NB4 (cell line): ENCODE measurements at regions not wholly inside any gene's neighbourhood (a gene's known extent, or its start where the extent isn't known, plus 50 kb on each side); places are given as distances from the start of the nearest gene placed in this dataset.

ENCODE experiments used
- MYC ChIP-seq: IDR thresholded peaks from 2 replicates; pipeline ENCODE4 v1.6.1; 2011; ENCODE audit warnings: low read depth, low read length
- POLR2A ChIP-seq: IDR thresholded peaks from 2 replicates; pipeline ENCODE4 v1.6.1; 2011; ENCODE audit warnings: mild to moderate bottlenecking; ENCODE audit not compliant: insufficient read length; ENCODE audit errors: extremely low read depth
- TF ChIP-seq, protein P1 (sequence below): IDR thresholded peaks from one replicate; pipeline ENCODE4 v1.5.1; 2012; ENCODE audit warnings: low read depth, low read length

DNA sequence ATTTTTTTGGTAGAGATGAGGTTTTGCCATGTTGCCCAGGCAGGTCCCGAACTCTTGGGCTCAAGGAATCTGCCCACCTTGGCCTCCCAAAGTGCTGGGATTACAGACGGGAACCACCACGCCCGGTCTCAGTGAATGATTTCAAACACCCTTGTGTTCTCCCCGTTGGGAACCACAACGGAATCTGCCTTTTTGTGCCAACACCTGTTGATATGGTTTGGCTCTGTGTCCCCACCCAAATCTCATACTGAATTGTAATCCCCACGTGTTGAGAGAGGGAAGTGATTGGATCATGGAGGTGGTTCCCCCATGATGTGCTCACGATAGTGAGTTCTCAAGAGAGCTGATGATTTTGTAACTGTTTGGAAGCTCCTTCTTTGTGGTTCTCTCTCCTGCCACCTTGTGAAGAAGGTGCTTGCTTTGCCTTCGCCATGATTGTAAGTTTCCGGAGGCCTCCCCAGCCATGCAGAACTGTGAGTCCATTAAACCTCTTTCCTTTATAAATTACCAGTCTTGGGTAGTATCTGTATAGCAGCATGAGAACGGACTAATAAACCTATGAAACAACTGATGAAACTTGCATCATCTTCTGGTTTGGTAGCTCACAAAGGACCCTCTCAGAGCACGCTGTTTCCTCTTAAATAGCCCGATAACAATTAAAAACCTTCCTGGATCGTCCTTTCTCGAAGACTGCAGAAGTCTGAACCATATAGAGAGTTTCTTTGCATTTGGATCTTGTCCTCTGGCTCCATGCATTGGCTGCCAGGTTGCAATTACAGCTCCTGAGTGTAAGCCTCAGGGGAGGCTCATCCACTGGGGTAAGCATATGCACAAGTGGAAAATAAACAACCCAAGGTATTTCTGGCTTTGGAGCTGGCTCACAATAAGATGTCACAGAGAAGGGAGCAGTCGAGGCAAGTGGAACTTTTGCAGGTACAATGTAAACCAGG, 91.5 kb downstream of the SPRY4 start:
- TF ChIP-seq, protein P1, sequence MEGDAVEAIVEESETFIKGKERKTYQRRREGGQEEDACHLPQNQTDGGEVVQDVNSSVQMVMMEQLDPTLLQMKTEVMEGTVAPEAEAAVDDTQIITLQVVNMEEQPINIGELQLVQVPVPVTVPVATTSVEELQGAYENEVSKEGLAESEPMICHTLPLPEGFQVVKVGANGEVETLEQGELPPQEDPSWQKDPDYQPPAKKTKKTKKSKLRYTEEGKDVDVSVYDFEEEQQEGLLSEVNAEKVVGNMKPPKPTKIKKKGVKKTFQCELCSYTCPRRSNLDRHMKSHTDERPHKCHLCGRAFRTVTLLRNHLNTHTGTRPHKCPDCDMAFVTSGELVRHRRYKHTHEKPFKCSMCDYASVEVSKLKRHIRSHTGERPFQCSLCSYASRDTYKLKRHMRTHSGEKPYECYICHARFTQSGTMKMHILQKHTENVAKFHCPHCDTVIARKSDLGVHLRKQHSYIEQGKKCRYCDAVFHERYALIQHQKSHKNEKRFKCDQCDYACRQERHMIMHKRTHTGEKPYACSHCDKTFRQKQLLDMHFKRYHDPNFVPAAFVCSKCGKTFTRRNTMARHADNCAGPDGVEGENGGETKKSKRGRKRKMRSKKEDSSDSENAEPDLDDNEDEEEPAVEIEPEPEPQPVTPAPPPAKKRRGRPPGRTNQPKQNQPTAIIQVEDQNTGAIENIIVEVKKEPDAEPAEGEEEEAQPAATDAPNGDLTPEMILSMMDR: no peak
- TF ChIP-seq POLR2A (no peak), MYC (no peak)
